GM19025 (cell line): ENCODE measurements at regions not wholly inside any gene's neighbourhood (a gene's known extent, or its start where the extent isn't known, plus 50 kb on each side); places are given as distances from the start of the nearest gene placed in this dataset.

Source experiments
- ATAC-seq: cut with Tn5 transposase; IDR thresholded peaks from one replicate; pipeline ENCODE4 v1.9.1; 2021; ENCODE audit warnings: mild to moderate bottlenecking, low read depth, moderate library complexity; ENCODE audit not compliant: unreplicated experiment

DNA sequence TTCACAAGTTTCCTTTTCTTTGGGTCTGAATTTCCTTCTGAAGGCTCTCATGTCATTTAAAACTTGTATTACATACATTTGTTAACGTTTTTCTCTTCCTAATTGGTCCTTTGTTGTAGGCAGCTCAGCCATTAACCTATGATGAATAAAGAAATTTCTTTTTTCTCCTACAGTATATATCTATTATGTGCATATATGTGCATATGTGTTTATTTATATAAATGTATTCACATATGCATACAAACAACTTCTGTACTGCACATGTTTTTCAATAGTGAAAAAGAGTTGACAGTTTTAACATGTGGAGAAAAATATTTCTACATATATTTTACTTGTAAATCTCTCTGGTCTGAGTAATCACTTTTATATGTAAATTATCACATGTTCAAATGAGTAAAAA is 1674.9 kb upstream of the PCDH20 start:
- no peak for ATAC-seq

DNA sequence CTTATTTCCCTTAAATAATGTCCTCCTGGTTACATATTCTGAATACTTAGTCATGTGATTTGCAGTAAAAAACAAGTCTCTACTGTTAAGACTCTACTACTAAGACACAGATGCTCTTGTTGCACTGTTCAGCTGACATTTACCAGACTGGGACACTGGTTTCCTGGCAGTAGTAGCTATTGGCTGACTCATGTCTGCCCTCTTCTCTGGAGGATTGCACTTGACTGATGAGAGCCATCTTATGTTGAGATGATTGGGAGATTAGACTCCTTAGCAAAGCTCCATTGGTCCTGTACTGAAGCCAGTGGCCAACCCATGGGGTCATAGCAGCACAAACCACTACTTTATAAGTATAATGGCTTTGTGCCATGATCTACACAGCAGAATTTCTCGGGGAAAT is 1672.6 kb upstream of the PCDH20 start:
- ATAC-seq, result no peak

DNA sequence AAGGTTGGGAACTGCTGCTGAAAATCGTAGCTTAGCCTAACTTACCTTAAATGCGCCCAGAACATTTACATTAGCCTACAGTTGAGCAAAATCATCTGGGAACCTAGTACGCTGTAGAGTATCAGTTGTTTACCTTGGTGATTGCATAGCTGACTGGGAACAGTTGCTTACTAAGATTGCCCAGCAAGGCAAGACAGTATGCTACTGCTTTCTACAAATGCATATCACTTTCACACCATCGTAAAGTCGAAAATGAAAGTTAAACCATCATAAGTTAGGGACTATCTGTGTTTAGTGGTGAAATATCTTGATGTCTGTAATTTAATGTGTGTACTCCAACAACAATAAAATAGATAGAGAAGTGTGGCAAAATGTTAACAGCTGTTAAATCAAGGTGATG is 1670.6 kb upstream of the PCDH20 start:
- no peak for ATAC-seq

DNA sequence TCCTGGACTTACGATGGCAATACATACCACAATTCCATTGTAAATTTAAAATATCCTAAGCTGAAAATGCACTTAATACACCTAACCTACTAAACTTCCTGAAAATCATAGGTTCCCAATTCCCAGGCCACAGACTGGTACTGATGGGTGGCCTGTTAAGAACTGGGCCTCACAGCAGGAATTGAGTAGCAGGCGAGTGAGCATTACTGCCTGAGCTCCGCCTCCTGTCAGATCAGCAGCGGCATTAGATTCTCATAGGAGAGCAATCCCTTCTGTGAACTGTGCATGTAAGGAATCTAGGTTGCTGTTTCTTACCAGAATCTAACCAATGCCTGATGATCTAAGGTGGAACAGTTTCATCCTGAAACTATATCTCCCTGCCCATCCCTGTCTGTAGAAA is 1670.2 kb upstream of the PCDH20 start:
- ATAC-seq, result no peak

DNA sequence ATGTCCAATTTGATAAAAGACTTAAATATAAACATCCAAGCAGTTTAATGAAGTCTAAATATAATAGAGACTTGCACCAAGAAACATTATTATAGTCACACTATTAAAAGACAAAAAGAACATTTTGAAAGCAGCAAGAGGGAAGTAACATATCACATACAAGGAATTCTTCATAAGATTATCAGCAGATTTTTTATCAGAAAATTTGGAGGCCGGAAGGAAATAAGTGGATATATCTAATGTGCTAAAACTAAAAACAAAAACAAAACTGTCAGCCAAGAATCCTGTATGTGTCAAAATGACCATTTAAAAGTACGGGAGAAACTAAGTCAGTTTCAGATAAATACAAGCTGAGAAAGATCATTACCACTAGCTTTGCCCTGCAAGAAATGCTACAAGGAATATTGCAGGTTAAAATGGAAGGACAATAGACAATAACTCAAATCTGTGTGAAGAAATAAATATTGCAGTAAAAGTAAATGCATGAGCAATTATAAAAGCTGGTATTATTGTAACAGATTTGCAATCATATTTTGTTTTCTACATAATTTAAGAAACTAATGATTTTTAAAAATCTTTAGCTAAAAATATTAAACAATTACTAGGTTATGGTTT is 1665.9 kb upstream of the PCDH20 start:
- ATAC-seq, result no peak

DNA sequence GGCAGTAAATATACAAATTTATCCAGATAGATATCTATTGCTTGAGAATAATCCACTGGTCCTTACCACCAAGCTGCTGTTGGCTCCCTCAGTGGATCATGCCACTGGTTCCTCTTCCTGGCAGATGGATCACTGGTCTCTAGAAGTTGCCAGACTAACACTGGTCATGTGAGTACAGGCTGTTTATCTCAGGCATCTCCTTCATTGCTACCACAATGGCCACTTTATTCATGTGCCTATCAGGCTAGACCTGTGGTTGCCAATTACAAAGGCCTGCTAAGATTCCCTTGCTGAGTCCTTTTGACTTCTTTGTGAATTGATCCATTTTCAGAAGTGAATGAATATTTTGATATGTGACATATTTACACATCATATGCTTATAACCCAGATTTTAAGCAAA is 1659.5 kb upstream of the PCDH20 start:
- ATAC-seq, result no peak

DNA sequence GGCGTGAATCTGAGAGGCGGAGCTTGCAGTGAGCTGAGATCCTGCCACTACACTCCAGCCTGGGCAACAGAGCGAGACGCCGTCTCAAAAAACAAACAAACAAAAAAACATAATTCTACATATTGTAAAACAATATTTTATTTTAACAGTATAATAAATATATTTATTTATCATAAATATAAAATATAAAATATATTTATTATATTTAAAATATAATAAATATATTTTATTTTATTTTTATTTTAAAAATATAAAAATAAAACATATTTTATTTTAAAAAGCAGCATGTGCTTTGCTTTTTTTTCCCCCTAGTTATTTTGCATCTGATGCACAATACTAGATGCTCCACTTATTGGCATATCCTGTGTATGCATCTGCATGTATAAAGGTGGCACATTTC is 1634.6 kb upstream of the PCDH20 start:
- no peak for ATAC-seq

DNA sequence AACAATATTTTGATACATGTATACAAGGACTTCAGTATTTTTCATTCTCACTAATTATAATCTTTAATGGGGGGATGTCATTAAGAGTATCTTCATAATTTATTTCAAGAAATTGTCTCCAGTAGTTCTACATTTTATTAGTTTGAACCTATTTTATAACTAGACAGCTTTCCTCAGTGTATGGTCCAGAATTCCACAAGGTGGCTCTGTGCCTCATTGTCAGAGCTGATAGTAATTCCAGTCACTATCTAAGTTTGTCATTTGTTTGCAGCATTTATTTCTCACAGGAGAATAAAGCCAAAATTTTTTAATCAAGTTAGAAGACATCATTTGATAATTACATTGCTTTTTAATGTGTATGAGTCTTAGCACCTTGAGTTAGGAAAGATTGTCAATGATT is 1633.0 kb upstream of the PCDH20 start:
- ATAC-seq, result no peak

DNA sequence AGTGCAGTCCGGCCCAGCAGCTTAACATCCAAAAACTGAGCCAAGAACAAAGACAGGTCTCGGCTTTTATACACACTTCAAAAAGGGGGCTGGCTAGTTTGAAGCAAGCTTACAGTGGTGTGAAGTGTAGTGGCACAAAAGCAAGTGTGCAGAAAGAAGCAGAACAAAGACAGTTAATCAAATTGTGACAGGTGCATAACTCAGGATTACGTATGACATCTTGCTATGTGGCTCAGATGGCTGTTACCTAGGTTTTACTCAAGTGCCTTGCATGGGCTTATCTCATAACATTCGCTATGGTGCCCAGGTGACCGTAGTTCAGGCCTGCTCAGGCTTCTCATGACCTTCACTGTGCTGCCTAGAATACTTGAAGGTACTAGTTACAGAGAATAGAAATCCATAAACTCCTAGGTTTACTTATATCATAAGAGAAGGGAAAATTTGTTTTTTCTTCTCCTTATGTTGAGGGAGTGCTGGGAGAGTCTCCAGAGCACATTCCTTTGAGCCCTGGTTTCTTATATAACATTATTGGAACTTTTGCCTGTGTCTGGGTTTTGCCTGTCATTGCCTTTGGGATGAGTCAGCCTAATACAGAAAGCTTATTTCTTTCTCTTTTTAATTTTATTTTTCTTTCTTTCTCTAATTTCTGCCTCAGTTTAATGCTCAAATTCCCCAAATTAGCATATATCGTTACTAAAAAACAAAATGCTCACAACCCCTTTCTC is 1629.1 kb upstream of the PCDH20 start:
- no peak for ATAC-seq

DNA sequence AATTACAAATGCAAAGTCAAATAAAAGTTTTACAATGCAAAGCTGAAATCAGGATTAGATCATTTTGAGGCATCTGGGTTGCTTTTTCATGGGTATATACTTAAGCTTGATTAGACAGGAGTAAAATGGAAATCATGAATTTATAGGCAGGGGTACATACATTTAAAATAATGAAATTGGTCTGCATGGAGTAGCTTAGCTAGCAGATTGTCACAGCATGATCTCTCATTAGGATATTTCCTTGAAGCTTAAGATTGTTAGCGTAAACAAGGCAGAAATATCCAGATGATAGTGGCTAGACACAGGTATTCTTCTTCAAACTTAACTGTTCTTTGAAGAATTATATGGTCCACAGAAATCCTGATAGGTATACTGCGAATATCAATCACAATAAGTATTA is 1627.0 kb upstream of the PCDH20 start:
- no peak for ATAC-seq

DNA sequence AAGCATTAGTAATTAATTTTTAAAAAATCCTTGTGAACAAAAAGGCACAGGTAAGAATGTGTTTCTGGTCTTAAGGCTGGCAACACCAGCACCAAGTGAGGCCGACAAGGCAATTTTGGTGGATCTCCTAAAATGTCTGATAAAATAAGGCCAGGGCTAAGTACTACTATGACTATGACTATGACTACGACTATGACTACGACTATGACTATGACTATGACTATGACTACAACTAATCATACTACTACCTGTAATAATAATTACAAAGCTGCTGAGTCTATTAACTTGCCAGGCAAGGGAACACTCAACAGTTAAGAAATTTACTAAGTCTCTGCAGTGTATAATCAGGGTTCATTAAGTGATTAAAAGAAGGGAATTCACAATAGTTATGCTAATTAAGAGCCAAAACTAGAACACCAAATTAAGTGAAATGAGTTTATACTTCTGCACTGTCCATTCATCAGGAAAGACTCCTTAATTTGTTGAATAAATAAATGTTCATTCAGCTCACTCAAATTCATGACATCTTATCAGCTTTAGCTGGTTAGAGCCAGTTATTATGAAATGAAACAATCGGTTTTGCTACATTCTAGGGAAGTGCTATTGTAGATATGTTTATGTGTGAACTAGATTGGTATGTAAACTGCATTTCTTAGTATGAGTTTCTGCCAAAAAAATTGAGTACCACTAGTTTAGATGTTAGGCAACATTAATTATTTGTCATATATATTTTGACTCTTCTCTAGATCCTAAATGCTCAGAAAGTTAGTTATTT is 1626.2 kb upstream of the PCDH20 start:
- ATAC-seq, result no peak

DNA sequence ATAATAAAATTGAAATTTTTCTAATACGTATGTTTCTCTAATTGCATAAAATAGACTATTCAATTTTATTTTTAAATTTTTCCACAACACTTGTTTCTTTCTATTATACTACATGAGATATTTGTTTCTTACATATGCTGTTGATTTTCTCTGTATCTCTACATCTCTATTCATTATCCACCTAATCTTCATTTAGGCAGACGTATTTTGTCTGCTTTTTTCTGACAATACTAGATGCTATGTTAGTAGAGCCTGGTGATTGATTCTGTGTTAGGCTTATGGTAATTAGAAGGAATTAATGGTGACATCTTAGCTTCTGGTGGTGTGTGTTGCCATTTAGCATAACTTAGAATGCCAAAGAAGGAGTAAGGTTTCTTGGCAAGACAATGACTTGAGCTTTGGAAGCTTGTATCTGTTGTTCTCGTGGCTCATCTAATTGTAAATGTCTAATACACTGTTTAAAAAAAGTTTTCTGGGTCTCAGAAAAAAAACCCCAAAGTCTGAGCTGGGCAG is 1610.7 kb upstream of the PCDH20 start:
- ATAC-seq, result no peak

DNA sequence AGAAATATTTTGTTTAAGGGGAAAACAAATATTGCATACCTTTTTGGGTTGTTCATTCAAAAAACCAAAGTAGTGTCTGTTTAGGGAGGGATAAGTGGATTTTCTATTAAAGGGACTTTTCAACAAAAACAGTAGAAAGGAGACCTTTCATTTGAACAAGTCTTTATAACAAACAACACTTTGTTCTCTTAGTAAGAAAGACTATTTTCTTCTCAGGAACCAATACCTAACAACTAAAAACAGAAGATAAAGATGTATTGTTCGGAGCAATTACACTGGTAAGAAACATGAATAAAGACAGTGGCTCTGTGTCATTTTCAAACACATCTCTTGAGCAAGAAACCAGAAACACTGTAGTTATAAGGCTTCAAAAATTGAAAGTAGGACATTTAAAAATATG is 1610.1 kb upstream of the PCDH20 start:
- ATAC-seq, result no peak

DNA sequence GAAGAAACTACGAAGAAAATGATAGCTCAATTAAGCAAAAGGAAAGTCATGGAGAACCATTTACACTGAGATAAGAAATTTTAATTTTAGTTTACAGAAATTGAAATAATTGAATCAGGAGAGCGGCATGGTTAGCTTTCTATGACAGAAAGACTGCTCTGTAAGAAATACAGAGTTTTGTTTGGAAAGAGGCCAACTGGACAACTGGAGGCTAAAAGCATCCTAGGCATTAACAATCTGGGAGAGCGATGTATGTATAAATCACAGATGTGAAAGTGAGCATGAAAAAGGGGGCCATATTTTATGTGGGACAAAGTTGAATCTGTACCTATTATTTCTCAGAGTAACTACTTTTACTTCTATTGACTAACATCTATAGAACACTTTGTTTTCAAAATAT is 1608.8 kb upstream of the PCDH20 start:
- no peak for ATAC-seq

DNA sequence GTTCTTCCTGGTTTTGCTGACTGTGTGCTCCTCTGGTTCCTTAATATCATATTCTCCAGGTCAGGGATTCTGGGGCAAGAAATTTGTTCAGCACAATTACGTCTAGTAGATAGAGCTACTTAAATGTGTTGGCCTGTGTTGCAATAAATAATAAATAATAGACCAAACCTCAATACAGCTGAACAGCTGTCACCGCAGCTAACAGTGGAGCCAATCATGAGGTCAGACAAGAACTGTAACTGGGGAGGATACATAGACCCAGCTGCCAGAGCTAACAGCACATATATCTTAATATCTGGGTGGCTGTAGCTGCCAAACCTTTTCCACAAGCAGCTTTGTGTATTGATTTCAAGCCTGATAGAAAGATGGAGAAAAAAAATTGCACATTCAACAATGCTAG is 1596.3 kb upstream of the PCDH20 start:
- no peak for ATAC-seq

DNA sequence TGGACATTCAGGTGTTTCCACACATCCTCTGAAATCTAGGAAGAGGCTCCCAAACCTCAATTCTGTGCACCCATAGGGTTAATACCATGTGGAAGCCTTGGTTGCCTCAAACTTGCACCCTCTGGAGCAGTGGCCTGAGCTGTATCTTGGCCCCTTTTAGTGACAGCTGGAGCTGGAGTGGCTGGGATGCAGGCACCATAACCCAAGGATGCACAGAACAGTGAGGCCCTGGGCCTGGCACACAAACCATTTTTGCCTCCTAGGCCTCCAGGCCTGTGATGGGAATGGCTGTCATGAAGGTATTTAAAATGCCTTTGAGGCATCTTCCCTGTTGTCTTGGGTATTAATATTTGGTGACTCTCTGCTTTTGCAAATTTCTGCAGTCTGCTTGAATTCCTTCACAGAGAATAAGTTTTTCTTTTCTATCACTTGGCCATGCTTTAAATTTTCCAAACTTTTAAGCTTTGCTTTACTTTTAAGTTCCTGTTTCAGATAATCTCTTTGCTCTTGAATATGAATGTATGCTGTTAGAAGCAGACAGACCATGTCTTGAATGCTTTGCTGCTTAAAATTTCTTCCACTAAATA is 1594.5 kb upstream of the PCDH20 start:
- ATAC-seq, result no peak

DNA sequence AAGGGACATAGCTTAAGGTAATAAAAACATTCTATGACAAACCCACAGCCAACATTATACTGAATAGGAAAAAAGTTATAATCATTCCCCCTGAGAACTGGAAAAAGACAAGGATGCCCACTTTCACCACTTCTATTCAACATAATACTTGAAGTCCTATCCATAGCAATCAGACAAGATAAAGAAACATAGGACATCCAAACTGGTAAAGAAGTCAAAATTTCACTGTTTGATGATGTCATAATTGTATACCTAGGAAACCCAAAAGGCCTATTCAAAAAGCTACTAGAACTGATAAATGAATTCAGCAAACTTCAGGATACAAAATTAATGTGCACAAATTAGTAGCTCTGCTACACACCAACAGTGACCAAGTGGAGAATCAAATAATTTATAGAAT is 1590.0 kb upstream of the PCDH20 start:
- no peak for ATAC-seq

DNA sequence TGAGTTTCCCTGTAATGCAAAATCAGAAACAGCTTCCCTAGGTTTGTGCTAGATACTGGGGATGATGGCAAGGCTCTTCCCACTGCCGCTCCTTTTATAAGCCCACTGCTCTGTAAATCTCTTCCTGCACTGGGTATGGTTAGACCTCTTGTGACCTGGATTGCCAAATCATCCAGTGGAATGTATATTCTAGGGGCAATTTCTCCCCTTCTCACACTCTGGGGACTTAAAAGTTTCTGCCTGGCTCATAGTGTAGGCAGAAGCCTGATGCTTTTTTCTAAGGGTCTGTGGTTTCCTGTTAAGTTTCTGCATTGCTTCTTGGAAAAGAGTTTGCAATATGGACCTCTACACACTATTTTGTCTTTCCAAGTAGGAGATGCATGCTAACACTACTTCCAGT is 1582.0 kb upstream of the PCDH20 start:
- no peak for ATAC-seq

DNA sequence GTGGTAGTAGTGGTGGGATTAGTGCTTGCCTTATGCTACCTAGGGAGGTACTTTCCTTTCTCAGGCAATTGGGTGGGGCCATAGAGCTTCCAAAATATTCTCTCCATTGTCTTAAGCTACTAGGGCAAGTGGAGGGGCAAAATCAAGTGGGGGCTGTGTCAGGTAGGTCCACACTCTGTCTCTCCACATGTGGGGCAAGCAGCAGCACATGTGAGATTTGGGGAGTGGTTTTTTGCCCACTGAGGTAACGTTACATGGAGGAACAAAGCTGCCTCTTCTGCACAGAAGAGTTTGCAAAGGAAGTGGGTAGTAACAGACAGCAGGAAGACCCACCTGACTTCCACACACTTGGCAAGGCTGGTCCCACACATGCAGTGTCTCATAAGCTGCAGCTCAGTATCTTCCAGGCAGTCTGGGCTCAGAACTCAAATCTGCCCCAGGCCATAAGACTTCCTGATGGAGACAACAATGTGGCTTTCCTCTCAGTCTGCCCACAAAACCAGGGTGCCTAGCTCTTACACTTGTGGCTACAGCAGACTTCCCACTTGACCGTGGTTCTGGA is 1581.5 kb upstream of the PCDH20 start:
- no peak for ATAC-seq

DNA sequence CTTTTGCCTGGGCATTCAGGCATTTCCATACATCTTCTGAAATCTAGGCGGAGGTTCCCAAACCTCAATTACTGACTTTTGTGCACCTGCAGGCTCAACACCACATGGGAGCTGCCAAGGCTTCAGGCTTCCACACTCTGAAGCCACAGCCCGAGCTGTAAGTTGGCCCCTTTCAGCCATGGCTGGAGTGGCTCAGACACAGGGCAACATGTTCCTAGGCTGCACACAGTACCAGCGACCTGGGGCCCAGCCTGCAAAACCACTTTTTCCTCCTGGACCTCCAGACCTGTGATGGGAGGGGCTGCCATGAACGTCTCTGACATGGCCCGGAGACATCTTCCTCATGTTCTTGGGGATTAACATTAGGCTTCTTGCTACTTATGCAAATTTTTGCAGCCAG is 1558.2 kb upstream of the PCDH20 start:
- ATAC-seq, result no peak

DNA sequence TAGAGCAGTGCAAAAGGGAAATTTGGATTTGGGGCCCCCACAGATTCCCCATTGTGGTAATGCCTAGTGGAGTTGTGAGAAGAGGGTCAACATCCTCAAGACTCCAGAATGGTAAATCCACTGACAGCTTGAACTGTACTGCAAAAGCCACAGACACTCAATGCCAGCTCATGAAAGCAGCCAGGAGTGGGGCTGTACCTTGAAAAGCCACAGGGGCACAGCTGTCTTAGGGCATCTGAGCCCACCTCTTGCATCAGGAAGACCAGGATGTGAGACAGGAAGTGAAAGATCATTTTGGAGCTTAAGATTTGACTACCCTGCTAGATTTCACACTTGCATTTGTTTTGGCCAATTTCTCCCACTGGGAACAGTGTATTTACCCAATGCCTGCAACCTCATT is 1548.9 kb upstream of the PCDH20 start:
- no peak for ATAC-seq
